IPS DF 6.9 (cell line): ENCODE measurements at regions not wholly inside any gene's neighbourhood (a gene's known extent, or its start where the extent isn't known, plus 50 kb on each side); places are given as distances from the start of the nearest gene placed in this dataset.
"Not testable (repeated sequence)": the region's sequence is repeated elsewhere in the genome, so short reads cannot be mapped to it uniquely, and the experiment has no call there.

Experiments
- DNase-seq: peaks from one replicate; pipeline ENCODE4 v3.0.0-alpha.2; 2013; ENCODE audit warnings: low read depth, low spot score
- H3K27ac ChIP-seq: one replicate; pipeline ENCODE4 v1.5.1; 2013; ENCODE audit warnings: low read length, control low read depth
- H3K27me3 ChIP-seq: 2 replicates; pipeline ENCODE4 v1.6.1; 2013; ENCODE audit warnings: mild to moderate bottlenecking, low read length; ENCODE audit not compliant: control insufficient read depth, insufficient read depth
- H3K36me3 ChIP-seq: 2 replicates; pipeline ENCODE4 v1.6.1; 2013; ENCODE audit warnings: low read length; ENCODE audit not compliant: control insufficient read depth, insufficient read depth
- H3K4me1 ChIP-seq: 2 replicates; pipeline ENCODE4 v1.6.1; 2013; ENCODE audit warnings: low read length; ENCODE audit not compliant: control insufficient read depth, insufficient read depth
- H3K4me3 ChIP-seq: 2 replicates; pipeline ENCODE4 v1.5.1; 2013; ENCODE audit warnings: mild to moderate bottlenecking, low read length
- H3K9me3 ChIP-seq: 2 replicates; pipeline ENCODE4 v1.6.1; 2013; ENCODE audit warnings: low read length, inconsistent platforms; ENCODE audit not compliant: control insufficient read depth, insufficient read depth
- WGBS: extraction: QIAGEN DNeasy Blood & Tissue Kit; methylation state at CpG from one replicate; pipeline ENCODE4 v1.1.7; 2013; ENCODE audit warnings: mixed read lengths, missing lambda C conversion rate; ENCODE audit not compliant: insufficient read length, insufficient coverage; 5-methylcytosine and 5-hydroxymethylcytosine counted together

DNA sequence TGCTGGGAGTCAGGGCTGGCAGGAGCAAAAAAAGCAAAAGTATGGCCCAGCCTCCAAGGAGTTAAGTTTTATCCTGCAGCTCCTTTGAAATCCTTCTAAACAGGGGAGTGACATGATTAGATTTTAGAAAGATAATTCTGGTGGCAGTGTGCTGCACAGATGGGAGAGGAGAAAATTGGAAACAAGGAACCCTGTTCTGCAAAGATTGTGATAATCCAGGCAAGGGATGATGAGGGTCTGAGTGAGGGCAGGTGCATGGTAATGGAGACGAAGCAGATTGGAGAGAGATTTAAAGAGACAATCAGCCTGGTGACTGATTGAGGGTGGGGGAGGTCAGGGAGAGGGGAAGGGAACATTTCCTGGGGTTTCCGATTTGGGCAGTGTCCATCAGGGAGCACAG is 444.7 kb upstream of the PODXL start:
- Histone ChIP-seq H3K27ac (no peak overlapping the region), H3K36me3 (no peaks in the 10 kb centered on the region)
- WGBS, result no CpG with 5 or more reads among the region's 2 CpGs

DNA sequence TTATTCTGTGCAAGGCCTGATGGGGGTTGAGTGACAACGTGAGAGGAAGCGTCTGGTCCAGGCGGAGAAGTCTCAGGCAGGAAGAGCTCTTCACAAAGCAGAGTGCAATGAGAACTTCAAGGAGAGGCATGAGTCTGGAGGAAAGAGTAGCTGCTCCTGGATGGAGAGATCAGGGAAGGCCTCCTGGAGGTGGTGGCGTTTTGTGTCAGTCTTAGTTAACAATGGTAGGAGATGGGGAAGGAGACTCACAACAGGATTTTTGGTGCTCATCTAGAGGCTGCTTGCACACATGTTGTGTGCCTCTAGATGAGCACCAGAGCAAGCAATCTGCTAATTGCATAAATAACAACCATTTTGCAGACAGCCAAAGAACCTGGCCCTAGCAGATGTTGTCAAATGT is 442.8 kb upstream of the PODXL start:
- H3K27me3 ChIP-seq, result no peaks in the 10 kb centered on the region
- no peaks in the 10 kb centered on the region for H3K9me3 ChIP-seq
- WGBS, result no CpG with 5 or more reads among the region's 4 CpGs

More for the DNA sequence above, 444.7 kb upstream of the PODXL start:
- Histone ChIP-seq H3K9me3 (no peaks in the 10 kb centered on the region), H3K4me1 (no peaks in the 10 kb centered on the region), H3K27me3 (no peaks in the 10 kb centered on the region), H3K4me3 (no peak overlapping the region)
- DNase-seq, result no peak

DNA sequence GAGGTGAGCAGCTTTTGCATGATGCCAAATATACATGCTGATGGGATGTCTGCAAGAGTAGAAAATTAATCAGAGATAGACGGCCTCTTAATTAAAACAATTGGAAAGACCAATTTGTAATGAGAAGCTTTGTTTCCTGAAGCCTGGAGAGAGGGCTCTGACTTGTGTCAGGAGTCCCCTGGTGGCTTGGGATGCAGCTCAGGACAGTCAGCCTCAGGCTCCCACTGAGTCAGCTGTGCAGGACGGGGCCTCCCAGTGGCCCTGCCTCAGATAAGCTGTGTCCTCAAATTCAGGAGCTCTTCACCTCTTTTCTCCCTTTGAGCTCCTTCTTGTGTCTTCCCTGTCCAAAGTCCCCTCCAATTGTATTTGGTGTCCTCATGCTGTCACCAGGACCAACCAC is 438.9 kb upstream of the PODXL start:
- no peaks in the 10 kb centered on the region; the same call in 1 of the 2 replicates for H3K27me3 ChIP-seq
- no peak overlapping the region for H3K27ac ChIP-seq
- WGBS, result no CpG with 5 or more reads among the region's 2 CpGs
- H3K4me1 ChIP-seq, result no peaks in the 10 kb centered on the region
- no peak overlapping the region for H3K4me3 ChIP-seq
- H3K36me3 ChIP-seq, result no peaks in the 10 kb centered on the region
- no peak for DNase-seq
- H3K9me3 ChIP-seq, result no peaks in the 10 kb centered on the region

More for the DNA sequence above, 442.8 kb upstream of the PODXL start:
- H3K27ac ChIP-seq, result no peak overlapping the region
- no peaks in the 10 kb centered on the region for H3K36me3 ChIP-seq
- no peak for DNase-seq
- H3K4me1 ChIP-seq, result no peaks in the 10 kb centered on the region
- H3K4me3 ChIP-seq, result no peak overlapping the region

DNA sequence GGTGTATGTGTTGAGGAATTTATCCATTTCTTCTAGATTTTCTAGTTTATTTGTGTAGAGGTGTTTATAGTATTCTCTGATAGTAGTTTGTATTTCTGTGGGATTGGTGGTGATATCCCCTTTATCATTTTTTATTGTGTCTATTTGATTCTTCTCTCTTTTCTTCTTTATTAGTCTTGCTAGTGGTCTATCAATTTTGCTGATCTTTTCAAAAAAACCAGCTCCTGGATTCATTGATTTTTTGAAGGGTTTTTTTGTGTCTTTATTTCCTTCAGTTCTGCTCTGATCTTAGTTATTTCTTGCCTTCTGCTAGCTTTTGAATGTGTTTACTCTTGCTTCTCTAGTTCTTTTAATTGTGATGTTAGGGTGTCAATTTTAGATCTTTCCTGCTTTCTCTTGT is 424.6 kb upstream of the PODXL start:
- H3K9me3 ChIP-seq, H3K4me1 ChIP-seq, H3K27ac ChIP-seq, H3K27me3 ChIP-seq, H3K4me3 ChIP-seq, DNase-seq, H3K36me3 ChIP-seq: not testable (repeated sequence)

GRCh38 chr7:131978118-131978517 is 421.7 kb upstream of the PODXL start:
- not testable (repeated sequence) for H3K9me3 ChIP-seq, H3K4me1 ChIP-seq, DNase-seq, H3K36me3 ChIP-seq, H3K4me3 ChIP-seq, H3K27me3 ChIP-seq, H3K27ac ChIP-seq
- WGBS, result no CpG with 5 or more reads among the region's 2 CpGs

DNA sequence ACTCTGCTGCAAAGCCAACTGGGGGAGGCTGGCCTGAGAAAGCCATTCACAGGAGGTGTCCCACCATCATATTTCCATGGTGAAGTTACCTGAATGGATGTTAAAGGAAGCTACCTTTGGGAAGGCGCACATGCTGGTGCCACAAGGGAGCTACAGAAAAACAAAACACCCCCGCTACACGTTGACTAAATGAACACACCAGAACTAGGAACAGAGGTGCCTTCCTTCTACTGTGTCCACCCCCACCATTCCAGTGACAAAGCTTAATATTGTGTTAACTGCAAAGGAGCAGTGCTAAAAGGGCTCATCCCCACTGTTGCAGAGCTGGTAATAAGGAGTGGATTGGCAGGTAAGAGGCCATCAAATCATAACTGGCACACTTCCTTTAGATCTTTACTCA is 420.0 kb upstream of the PODXL start:
- Histone ChIP-seq H3K27me3 (no peaks in the 10 kb centered on the region), H3K9me3 (no peaks in the 10 kb centered on the region), H3K36me3 (no peaks in the 10 kb centered on the region), H3K4me1 (0 out of 2 replicates have a peak, but pooled peaks cover 2% of the 10 kb centered on the region), H3K27ac (no peak overlapping the region), H3K4me3 (no peak overlapping the region)
- no peak for DNase-seq
- WGBS, result no CpG with 5 or more reads among the region's 3 CpGs

DNA sequence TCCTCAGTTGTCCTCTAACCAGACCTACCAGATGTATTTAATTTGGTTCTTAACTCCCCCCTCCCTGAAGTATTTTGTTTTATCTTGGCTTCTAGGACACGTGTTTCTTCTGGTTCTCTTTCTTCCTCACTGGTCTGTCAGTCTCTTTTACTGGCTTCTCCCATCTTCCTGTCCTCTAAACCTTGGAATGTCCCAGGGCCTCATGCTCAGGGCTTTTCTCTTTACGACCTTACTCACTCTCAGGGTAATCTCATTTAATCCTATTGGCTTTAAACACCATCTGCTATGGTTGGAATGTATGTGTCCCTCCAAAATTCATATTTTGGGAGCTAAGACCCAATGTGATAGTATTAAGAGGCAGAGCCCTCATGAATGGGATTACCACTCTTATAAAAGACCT is 418.2 kb upstream of the PODXL start:
- no CpG with 5 or more reads among the region's 2 CpGs for WGBS
- no peaks in the 10 kb centered on the region for H3K36me3 ChIP-seq
- H3K27me3 ChIP-seq, result no peaks in the 10 kb centered on the region
- 0 out of 2 replicates have a peak, but pooled peaks cover 2% of the 10 kb centered on the region for H3K4me1 ChIP-seq
- no peaks in the 10 kb centered on the region for H3K9me3 ChIP-seq
- no peak overlapping the region for H3K4me3 ChIP-seq
- no peak overlapping the region for H3K27ac ChIP-seq
- no peak for DNase-seq

GRCh38 chr7:131972251-131972650 is 415.8 kb upstream of the PODXL start:
- H3K4me3 ChIP-seq, result no peak overlapping the region
- H3K4me1 ChIP-seq, result 0 out of 2 replicates have a peak, but pooled peaks cover 2% of the 10 kb centered on the region
- no peak overlapping the region for H3K27ac ChIP-seq
- H3K36me3 ChIP-seq, result no peaks in the 10 kb centered on the region
- no peaks in the 10 kb centered on the region for H3K27me3 ChIP-seq
- DNase-seq, result no peak
- WGBS, result no CpG with 5 or more reads among the region's 2 CpGs
- no peaks in the 10 kb centered on the region for H3K9me3 ChIP-seq

DNA sequence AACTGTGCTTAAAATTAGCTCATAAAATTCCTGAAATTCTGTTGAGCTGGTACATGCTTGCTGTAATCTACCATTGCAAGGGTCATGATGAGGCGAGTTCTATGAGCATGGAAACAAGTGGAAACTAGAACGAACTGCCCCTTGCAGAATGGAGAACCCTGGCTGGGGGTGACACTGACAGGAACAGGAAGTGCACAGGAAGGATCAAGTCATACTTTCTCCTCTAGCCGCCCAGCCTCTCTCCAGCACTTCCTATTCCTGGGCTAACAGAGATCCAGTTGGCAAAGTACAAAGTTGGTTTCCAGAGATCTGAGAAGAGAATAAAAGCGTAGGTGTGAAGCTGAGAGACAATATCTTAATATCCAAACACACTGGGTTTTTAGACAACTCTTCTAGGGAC is 414.2 kb upstream of the PODXL start:
- no peak for DNase-seq
- no peak overlapping the region for H3K27ac ChIP-seq
- H3K36me3 ChIP-seq, result no peaks in the 10 kb centered on the region
- H3K4me1 ChIP-seq, result 0 out of 2 replicates have a peak, but pooled peaks cover 2% of the 10 kb centered on the region
- no peaks in the 10 kb centered on the region for H3K9me3 ChIP-seq
- no peak overlapping the region for H3K4me3 ChIP-seq
- H3K27me3 ChIP-seq, result no peaks in the 10 kb centered on the region
- WGBS, result no CpG with 5 or more reads among the region's 4 CpGs

DNA sequence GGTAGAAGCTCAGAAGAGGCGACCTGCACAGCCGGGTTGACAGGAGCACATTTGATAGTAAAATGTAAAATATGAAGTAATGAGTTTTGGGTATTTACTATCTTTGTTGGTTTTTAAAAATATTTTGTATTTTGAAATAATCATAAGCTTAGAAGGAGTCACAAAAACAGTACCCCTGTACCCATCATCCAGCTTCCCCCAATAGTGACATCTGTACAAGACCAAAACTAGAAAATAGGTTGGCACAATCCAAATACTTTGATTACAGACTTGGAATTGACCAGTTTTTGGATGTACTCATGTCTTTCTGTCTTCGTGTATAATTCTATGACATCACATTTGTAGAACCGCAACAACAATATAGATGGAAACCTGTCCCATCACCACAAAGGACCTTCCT is 413.1 kb upstream of the PODXL start:
- Histone ChIP-seq H3K9me3 (no peaks in the 10 kb centered on the region), H3K27me3 (no peaks in the 10 kb centered on the region), H3K36me3 (no peaks in the 10 kb centered on the region), H3K4me3 (no peak overlapping the region), H3K4me1 (0 out of 2 replicates have a peak, but pooled peaks cover 2% of the 10 kb centered on the region), H3K27ac (no peak overlapping the region)
- no CpG with 5 or more reads among the region's 4 CpGs for WGBS
- DNase-seq, result no peak

DNA sequence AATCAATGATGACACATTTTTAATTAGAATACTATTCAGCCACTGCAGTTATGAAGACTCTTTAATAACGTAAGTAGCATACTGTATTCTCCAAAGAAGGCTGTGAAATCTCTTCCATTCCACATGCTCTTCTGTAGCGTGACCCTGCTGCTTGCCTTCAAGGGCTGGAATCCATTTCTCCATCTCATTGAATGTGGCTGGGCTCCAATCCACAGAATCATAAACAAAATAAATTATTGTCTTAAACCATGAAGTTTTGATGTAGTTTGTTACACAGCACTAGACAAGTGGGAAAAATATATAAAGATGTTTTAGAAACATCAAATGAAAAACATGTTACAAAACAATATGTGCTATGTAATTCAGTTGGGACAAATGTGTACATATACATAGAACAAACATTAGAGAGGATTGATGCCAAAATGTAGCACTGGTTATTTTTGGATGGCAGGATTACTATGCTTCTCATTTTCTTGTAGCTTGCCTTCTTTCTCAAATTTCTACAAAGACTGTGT is 410.8 kb upstream of the PODXL start:
- Histone ChIP-seq H3K4me1 (no peaks in the 10 kb centered on the region), H3K27me3 (no peaks in the 10 kb centered on the region), H3K9me3 (no peaks in the 10 kb centered on the region), H3K4me3 (no peak overlapping the region), H3K27ac (no peak overlapping the region), H3K36me3 (no peaks in the 10 kb centered on the region)
- WGBS, result no CpG with 5 or more reads among the region's 2 CpGs
- no peak for DNase-seq
